ENCODE measurements at regions not wholly inside any gene's neighbourhood (a gene's known extent, or its start where the extent isn't known, plus 50 kb on each side); places are given as distances from the start of the nearest gene placed in this dataset.
"Not testable (repeated sequence)": the region's sequence is repeated elsewhere in the genome, so short reads cannot be mapped to it uniquely, and the experiment has no call there.

DNA sequence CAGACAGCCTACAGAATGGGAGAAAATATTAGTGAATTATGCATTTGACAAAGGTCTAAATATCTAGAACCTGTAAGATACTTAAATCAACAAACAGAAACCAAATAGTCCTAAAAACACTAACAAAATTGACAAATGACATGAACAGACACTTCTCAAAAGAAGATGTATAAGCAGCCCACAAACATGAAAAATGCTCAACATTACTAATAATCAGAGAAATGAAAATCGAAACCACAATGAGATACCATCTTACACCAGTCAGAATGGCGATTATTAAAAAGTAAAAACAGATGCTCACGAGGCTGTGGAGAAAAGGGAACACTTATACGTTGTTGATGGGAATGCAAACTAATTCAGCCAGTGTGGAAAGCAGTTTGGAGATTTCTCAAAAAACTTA is 1186.8 kb downstream of the DTWD2 start:
- no peak for DNase-seq (ENCODE audit: low spot score)

DNA sequence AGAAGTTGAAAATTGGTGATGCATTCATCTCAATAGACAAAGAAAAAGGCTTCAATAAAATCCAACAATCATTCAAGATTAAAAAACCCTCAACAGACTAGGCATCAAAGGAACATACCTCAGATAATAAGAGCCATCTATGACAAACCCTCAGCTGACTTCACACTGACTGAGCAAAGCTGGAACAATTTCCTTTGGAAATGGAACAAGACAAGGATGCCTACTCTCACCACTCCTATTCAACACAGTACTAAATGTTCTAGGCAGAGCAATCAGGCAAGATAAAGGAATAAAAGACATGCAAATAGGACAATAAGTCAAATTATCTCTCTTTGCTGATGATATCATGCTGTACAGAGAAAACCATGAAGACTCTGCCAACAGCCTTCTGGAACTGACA is 1188.1 kb downstream of the DTWD2 start:
- no peak for DNase-seq (ENCODE audit: low spot score)

- DNase-seq (ENCODE audit: low spot score) = no peak
These were observed 1193.5 kb downstream of the DTWD2 start for GRCh38 chr5:117794847-117795246.

- no peak for DNase-seq (ENCODE audit: low spot score)
These were observed 1194.4 kb downstream of the DTWD2 start for GRCh38 chr5:117793963-117794362.

DNA sequence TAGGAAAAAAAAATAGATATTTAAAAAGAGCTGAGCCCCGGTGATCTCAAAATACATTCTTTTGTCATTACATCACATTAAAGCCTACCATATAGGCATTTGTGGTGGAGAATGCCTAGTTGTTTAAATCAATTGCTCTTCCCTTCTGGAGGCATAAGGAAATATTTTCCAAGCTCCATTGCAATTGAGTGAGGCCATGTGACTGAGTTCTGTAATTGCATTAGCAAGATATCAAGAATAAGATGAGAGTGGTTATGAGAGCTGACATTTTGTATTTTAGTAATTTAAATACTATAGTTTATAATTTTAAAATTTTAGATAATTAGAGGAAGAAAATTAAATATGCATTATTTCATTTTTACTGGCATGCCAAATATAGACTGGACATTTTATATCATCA is 1195.9 kb downstream of the DTWD2 start:
- DNase-seq (ENCODE audit: low spot score) = no peak

GRCh38 chr5:117788596-117788995 is 1199.8 kb downstream of the DTWD2 start:
- DNase-seq (ENCODE audit: low spot score) = no peak

- no peak for DNase-seq (ENCODE audit: low spot score)
These were observed 1204.5 kb upstream of the SEMA6A start for GRCh38 chr5:117779171-117779570.

- DNase-seq (ENCODE audit: low spot score) = no peak
These were observed 1202.4 kb upstream of the SEMA6A start for GRCh38 chr5:117776977-117777376.

DNA sequence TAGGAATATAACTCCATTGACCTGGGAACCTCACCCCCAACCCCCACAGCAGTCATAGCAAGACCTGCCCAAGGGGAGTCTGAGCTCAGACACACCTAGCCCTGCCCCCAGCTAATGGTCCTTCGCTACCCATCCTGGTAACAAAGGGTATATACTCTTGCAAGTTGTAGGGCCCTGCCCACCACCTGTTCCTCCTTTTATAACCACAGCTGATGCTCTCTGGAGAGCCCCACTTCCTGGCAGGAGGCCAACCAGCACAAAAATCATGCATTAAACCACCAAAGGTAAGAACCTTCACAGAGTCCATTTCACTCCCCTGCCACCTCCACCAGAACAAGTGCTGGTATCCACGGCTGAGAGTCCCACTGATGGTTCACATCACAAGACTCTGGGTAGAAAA is 1195.3 kb upstream of the SEMA6A start:
- no peak for DNase-seq (ENCODE audit: low spot score)

- DNase-seq (ENCODE audit: low spot score) = no peak
These were observed 1188.6 kb upstream of the SEMA6A start for GRCh38 chr5:117763271-117763670.

DNA sequence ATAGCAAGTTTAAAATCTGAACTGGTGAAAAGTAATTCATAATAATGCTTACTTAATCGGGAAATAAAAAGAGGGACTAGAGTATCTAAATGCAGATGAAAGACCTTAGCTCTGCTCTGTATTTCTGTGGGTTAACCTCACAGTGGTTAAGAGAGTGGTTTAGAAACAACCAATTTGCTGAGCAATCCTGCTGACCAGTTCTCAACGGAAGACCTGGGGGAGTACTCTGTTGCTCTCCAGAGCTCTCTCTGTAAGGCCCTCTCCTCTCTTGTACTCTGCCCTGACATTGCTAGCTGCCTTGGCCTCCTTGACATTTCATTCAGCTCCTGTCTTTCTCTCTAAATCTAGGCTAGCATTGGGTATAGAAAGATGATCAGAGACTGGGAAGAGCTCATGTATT is 1186.6 kb upstream of the SEMA6A start:
- DNase-seq (ENCODE audit: low spot score) = no peak

DNA sequence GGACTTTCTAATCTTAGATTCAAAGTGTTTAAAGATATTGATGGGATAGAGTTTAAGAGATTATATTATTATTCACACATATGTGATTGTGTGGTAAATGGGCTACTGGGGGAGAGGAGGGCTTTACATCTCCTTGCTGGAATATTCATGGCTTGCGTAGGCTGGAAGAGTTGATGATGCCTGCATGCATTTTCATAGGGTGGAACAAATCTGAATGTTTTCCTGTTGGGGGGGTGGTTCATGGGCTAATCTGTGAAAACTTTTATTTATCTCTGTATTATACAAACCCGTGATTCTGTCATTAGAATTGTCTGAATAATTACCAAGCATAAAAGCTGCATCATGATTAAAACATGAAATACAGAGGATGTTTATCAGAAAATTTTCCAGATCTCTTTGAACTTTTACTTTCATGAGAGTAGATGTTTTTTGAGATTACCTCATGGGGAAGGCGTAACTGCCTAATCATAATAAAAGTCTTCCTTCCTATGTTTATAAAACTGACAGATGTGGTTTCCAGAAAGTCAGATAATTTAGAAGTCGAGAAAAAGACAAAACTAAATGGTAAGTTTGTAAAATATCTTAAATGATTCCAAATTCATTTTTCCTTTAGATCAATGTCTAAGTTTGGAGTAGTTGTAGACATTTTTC is 1185.4 kb upstream of the SEMA6A start:
- no peak for DNase-seq (ENCODE audit: low spot score)

DNA sequence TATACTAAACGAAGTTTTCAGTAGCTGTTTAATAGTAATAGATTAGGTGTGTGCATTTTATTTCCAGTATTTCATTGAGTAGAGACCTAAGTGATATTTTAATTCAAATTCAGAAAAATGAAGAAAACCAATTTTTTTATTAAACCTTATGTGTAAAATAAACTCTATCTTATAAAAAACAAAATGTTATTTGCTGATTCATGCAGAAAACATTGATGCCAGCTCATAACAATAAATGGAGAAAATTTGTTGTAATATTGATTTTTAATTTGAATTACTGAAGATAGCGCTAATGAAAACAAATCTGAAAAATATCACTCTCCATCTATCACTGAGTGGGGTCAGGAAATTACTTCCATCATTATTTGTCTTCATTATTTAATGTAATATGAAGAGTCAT is 1177.8 kb upstream of the SEMA6A start:
- DNase-seq (ENCODE audit: low spot score) = no peak

GRCh38 chr5:117748336-117748735 is 1173.7 kb upstream of the SEMA6A start:
- no peak for DNase-seq (ENCODE audit: low spot score)

DNA sequence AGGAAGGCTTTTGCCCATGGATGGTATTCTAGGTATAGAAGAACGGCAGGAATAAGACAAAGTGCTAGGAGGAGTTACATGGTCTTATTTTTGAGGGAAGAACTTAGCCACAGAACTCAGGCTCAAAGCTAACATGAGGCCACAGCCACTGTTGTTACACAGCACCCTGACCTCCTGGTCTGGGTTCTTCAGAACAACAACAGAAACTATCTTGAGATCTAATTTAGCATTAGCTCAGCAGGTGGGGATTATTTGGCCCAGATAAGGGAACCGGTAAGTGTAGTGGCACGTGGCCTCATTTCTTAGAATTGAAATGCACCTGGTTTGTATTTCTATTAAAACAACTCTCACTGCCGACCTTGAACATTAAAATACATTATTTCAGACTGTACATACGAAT is 1168.7 kb upstream of the SEMA6A start:
- no peak for DNase-seq (ENCODE audit: low spot score)

DNA sequence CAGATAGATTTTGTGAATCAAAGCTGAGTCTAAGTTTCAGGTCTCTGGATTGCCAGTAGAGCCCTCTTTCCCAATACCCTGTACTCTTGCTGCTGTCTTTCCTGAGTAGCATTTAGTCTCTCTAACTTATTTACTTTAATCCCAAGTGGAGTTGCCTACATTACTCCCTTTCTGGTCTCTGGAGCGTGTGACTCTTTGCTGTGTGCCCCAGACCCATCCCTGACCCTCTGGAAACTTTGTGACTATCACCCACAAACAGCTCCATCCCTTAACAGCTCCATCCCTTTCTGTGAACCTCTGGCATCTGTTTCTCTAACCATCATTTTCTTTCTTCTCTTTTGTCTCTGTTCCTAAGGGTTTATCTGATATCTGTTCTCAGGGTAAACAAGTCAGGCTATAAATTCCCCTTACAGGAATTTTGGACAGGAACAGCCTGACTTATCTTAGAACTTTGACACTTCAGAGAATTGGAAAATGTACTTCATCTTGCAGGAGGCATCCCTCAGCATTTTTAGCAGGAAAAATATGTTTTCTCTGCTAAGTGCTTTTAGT is 1167.1 kb upstream of the SEMA6A start:
- no peak for DNase-seq (ENCODE audit: low spot score)

GRCh38 chr5:117740268-117740667 is 1165.6 kb upstream of the SEMA6A start:
- DNase-seq (ENCODE audit: low spot score) = no peak

- no peak for DNase-seq (ENCODE audit: low spot score)
These were observed 1163.9 kb upstream of the SEMA6A start for GRCh38 chr5:117738571-117738970.

- no peak for DNase-seq (ENCODE audit: low spot score)
These were observed 1162.1 kb upstream of the SEMA6A start for GRCh38 chr5:117736698-117737097.

DNA sequence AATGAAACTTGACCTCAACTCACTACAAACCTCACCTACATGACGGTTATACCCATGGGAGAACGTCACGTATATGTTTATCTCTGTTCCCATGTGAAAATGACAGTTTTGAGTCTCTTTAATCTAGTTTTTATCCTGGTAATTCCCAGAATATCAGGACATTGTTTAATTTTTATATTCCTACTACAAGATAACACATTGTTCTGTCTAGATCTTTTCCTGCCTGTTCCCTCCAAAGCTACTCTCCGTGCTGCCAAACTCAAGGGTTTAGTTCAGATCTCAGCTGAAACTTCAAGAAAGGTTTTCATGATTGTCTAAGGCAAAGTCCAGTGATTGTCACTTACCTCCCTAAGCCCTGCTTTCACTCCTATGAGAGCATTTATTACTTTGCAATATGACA is 1159.4 kb upstream of the SEMA6A start:
- DNase-seq (ENCODE audit: low spot score) = no peak

DNA sequence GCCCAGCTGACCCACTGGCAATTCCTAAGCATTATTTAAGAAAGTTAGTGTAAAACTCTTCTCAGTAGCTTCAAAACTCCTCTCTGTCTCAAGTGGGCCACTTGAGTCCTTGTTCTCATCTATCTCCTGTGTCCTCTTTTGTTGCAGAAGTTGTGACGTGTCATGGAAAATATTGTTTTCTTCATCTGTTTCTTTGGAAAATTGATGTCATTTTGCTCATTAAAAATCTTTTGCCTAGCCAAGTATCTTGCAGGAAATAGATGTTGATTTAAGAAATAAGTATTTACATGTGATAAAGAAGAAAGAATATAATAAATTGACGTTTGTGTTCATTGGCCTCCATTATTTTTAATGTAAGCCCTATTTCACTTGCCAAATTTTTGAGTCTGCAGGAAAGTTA is 1158.4 kb upstream of the SEMA6A start:
- DNase-seq (ENCODE audit: low spot score) = no peak

DNA sequence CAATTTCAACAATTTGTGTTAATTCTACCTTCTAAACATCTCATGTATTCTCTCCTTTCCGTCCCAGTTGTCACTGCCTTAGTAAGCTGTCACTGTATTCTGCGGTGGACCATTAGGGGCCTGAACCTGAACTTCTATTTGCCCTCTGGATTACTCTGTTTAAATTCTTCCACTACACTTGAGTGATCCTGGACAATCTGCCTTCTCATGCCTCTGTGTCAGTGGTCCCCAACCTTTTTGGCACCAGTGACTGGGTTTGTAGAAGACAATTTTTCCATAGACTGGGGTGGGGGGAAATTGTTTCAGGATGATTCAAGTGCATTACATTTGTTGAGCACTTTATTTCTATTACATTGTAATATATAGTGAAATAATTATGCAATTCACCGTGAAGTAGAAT is 1157.6 kb upstream of the SEMA6A start:
- no peak for DNase-seq (ENCODE audit: low spot score)

DNA sequence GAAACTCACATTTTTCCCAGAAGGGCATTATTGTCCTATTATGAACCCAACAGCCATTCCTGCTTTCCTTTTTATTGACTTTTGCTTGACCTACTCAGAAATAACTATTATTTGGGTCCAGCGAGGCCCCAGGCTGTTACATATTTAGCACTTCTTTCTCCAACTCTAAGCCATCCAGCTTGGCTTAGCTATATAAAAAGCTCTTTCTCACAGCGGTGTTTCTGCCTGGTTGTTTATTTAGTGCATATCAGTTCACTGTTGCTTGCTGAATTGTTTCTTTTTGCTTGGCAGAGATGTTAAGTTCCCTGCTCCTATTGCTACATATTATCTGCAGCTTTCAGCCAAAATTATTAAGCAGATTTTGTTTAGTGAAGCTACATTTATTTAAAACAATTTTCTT is 1156.8 kb upstream of the SEMA6A start:
- DNase-seq (ENCODE audit: low spot score) = no peak

DNA sequence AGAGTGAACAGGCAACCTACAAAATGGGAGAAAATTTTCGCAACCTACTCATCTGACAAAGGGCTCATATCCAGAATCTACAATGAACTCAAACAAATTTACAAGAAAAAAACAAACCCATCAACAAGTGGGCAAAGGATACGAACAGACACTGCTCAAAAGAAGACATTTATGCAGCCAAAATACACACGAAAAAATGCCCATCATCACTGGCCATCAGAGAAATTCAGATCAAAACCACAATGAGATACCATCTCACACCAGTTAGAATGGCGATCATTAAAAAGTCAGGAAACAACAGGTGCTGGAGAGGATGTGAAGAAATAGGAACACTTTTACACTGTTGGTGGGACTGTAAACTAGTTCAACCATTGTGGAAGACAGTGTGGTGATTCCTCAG is 1146.2 kb upstream of the SEMA6A start:
- DNase-seq (ENCODE audit: low spot score) = not testable (repeated sequence)
